PC-9 (cell line): ENCODE measurements at regions not wholly inside any gene's neighbourhood (a gene's known extent, or its start where the extent isn't known, plus 50 kb on each side); places are given as distances from the start of the nearest gene placed in this dataset.

Experiments used
- BruUV-seq: library from RNA; stranded (reverse); fragments of 400-500 nt; replicated peaks from 2 replicates; lab custom pipeline; 2021; lab: Mats Ljungman, UMichigan
- CTCF ChIA-PET: fragments of 300-600 bp; sonication (Branson Sonifier 250); formaldehyde crosslinking; loops from one replicate; lab custom pipeline; 2022; ENCODE audit warnings: antibody characterized with exemption; lab: Charles Lee
- POLR2A ChIA-PET: fragments of 300-600 bp; sonication (Branson Sonifier 250); formaldehyde crosslinking; loops from one replicate; lab custom pipeline; 2022; ENCODE audit warnings: antibody characterized with exemption; ENCODE audit not compliant: unreplicated experiment; lab: Charles Lee
- DNase-seq, 2 experiments: peaks; one replicate each; pipeline versions ENCODE4 v3.0.0 to v3.0.0-alpha.2; 2015 to 2022; ENCODE audit warnings: mixed read lengths in 1 of 2
- H2AFZ ChIP-seq: fragments of 200-600 bp; sonication (generic); 2 replicates; pipeline ENCODE4 v1.8.1; 2017; ENCODE audit warnings: antibody characterized with exemption
- H3F3A ChIP-seq: fragments of 200-600 bp; sonication (generic); 2 replicates; pipeline ENCODE4 v1.8.1; 2017; ENCODE audit warnings: antibody characterized with exemption, mild to moderate bottlenecking, low read depth; ENCODE audit not compliant: insufficient read depth
- H3K27ac ChIP-seq: fragments of 200-600 bp; sonication (generic); 2 replicates; pipeline ENCODE4 v1.6.1; 2016; ENCODE audit warnings: mixed run types
- H3K27me3 ChIP-seq: fragments of 200-600 bp; sonication (generic); 2 replicates; pipeline ENCODE4 v1.6.1; 2016; ENCODE audit warnings: low read depth, mixed run types; ENCODE audit not compliant: insufficient read depth
- H3K36me3 ChIP-seq: fragments of 200-600 bp; sonication (generic); 2 replicates; pipeline ENCODE4 v1.6.1; 2016; ENCODE audit warnings: low read depth, mixed run types
- H3K4me1 ChIP-seq: fragments of 200-600 bp; sonication (generic); replicated peaks from 2 replicates; pipeline ENCODE4 v1.6.1; 2016; ENCODE audit warnings: mixed run types; ENCODE audit not compliant: insufficient read depth
- H3K4me2 ChIP-seq: fragments of 200-600 bp; sonication (generic); 2 replicates; pipeline ENCODE4 v1.6.1; 2017; ENCODE audit warnings: mixed run types
- H3K4me3 ChIP-seq: fragments of 200-600 bp; sonication (generic); 2 replicates; pipeline ENCODE4 v1.6.1; 2016; ENCODE audit warnings: mixed run types
- H3K79me2 ChIP-seq: fragments of 200-600 bp; sonication (generic); 2 replicates; pipeline ENCODE4 v1.6.1; 2017; ENCODE audit warnings: low read depth, mixed run types
- H3K9me2 ChIP-seq: fragments of 200-600 bp; sonication (generic); 2 replicates; pipeline ENCODE4 v1.8.1; 2017; ENCODE audit warnings: mild to moderate bottlenecking; ENCODE audit not compliant: insufficient read depth
- H3K9me3 ChIP-seq: fragments of 200-600 bp; sonication (generic); 2 replicates; pipeline ENCODE4 v1.8.1; 2016; ENCODE audit warnings: low read depth; ENCODE audit not compliant: insufficient read depth
- H4K20me1 ChIP-seq: fragments of 200-600 bp; sonication (generic); 2 replicates; pipeline ENCODE4 v1.8.1; 2017; ENCODE audit not compliant: insufficient read depth
- EZH2 ChIP-seq: fragments of 200-600 bp; sonication (generic); IDR thresholded peaks from 2 replicates; pipeline ENCODE4 v1.8.0; 2017; ENCODE audit warnings: antibody characterized with exemption, low read depth
- intact Hi-C: fragments of 100-400 bp; cut with micrococcal nuclease; formaldehyde crosslinking; loops from one replicate; pipeline ENCODE4 v1.10.0; 2022; ENCODE audit not compliant: unreplicated experiment
- TF ChIP-seq, protein P1 (sequence below): fragments of 200-600 bp; sonication (generic); conservative IDR thresholded peaks from 2 replicates; pipeline ENCODE4 v1.6.1; 2017; ENCODE audit warnings: mixed run types, antibody characterized with exemption, mild to moderate bottlenecking, moderate library complexity

DNA sequence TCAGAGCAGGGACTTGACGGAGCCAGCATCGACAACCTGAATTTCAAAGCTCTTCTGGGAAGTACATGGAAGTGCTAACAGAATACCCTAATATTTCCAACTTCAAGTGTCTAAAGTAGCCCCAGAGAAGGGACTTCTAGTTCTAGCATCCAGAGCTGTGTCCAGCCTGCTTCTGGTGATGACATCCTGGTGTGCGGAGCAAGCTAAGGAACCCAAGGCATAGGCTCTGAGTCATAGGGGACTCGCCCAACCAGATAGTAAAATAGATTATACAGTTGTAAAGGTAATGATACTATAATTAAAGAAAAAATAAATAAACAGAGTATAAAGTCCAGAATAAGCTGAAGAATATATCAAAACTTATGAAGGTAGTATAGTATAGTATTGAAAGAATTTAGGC lies 108.1 kb upstream of the SERPINE2 start:
- Histone ChIP-seq H3K4me3 (no peak overlapping the region), H3K36me3 (no peaks in the 10 kb centered on the region), H3K27me3 (no peaks in the 10 kb centered on the region), H3K9me2 (no peaks in the 10 kb centered on the region), H2AFZ (no peak overlapping the region), H3K4me2 (peak overlapping the region; percentile 23), H3K79me2 (no peaks in the 10 kb centered on the region), H3K4me1 (peaks cover 72% of the 10 kb centered on the region), H3F3A (peaks cover 44% of the 10 kb centered on the region), H3K9me3 (peaks cover 8% of the 10 kb centered on the region; the same call in 1 of the 2 replicates), H3K27ac (no peak overlapping the region), H4K20me1 (no peaks in the 10 kb centered on the region)
- peak; percentile 49 to 73 for DNase-seq
- POLR2A ChIA-PET = interaction anchor here (0.5 to 0.6 kb wide), 2 partner anchors 16 to 35 kb away, joined by 7 to 9 read pairs; no protein-coding TSS in a partner anchor
- CTCF ChIA-PET = interaction anchor here (0.8 kb wide), 1 partner anchor 137 kb away, joined by 3 read pairs; no protein-coding TSS in a partner anchor
- no TSS peak for BruUV-seq
- intact Hi-C loops = no loop called here
- TF ChIP-seq, protein P1, sequence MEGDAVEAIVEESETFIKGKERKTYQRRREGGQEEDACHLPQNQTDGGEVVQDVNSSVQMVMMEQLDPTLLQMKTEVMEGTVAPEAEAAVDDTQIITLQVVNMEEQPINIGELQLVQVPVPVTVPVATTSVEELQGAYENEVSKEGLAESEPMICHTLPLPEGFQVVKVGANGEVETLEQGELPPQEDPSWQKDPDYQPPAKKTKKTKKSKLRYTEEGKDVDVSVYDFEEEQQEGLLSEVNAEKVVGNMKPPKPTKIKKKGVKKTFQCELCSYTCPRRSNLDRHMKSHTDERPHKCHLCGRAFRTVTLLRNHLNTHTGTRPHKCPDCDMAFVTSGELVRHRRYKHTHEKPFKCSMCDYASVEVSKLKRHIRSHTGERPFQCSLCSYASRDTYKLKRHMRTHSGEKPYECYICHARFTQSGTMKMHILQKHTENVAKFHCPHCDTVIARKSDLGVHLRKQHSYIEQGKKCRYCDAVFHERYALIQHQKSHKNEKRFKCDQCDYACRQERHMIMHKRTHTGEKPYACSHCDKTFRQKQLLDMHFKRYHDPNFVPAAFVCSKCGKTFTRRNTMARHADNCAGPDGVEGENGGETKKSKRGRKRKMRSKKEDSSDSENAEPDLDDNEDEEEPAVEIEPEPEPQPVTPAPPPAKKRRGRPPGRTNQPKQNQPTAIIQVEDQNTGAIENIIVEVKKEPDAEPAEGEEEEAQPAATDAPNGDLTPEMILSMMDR = no peak
- no peak for TF ChIP-seq EZH2

DNA sequence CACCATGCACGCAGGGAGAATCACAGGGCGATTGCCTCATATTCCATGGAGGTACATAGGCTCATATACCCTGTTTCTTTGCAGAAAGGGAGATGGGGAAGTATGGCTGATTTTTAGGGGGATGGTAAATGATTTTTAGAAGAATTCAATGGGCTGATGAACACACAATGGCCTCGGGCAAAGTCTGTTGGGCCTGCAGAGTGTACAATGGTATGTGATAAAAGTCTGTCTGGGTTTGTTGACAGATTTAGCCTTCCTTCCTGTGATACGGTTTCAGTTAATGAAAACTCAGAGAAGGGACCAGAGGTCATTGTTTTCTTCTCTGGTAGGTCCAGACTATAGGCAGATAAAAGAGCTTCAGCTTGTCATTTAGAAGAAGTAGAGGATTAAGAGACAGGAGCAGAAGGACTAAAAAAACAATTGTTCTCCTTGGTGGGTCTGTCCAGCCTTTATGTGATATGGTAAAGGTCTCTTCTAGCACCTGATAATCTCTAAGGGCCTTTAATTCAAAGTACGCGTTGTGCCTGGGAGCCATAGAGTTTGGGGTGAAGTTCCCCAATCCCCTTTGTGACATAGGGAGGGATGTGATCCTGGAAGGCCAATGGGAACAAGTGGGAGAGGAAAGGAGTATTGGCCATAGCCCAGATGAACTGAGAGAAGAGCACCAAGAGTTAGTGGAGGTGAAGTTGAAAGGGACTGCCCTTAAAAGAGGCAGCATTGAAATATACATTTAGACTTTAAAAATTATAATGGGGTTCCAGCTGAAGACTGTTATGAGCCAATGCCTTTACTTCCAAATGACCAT lies 107.5 kb upstream of the SERPINE2 start:
- intact Hi-C loops = loop anchor here (1.0 kb wide), 1 partner anchor 138 kb away; no protein-coding TSS in a partner anchor
- TF ChIP-seq EZH2 = no peak
- TF ChIP-seq, protein P1 = no peak
- Histone ChIP-seq H3F3A (peaks cover 44% of the 10 kb centered on the region), H3K27ac (0 out of 2 replicates have a peak overlapping the region, but pooled peaks have one; percentile 5), H3K4me3 (no peak overlapping the region), H4K20me1 (no peaks in the 10 kb centered on the region), H3K27me3 (no peaks in the 10 kb centered on the region), H3K79me2 (no peaks in the 10 kb centered on the region), H3K36me3 (no peaks in the 10 kb centered on the region), H2AFZ (no peak overlapping the region), H3K9me3 (peaks cover 8% of the 10 kb centered on the region; the same call in 1 of the 2 replicates), H3K4me2 (peak overlapping the region; percentile 23), H3K4me1 (peaks cover 72% of the 10 kb centered on the region), H3K9me2 (no peaks in the 10 kb centered on the region)
- POLR2A ChIA-PET = interaction anchor here (0.5 to 0.6 kb wide), 2 partner anchors 17 to 36 kb away, joined by 7 to 9 read pairs; no protein-coding TSS in a partner anchor
- DNase-seq = no peak
- CTCF ChIA-PET = interaction anchor here (0.6 to 0.8 kb wide), 2 partner anchors 49 to 138 kb away, joined by 3 to 8 read pairs; no protein-coding TSS in a partner anchor
- TSS peak; percentile 47 for BruUV-seq

DNA sequence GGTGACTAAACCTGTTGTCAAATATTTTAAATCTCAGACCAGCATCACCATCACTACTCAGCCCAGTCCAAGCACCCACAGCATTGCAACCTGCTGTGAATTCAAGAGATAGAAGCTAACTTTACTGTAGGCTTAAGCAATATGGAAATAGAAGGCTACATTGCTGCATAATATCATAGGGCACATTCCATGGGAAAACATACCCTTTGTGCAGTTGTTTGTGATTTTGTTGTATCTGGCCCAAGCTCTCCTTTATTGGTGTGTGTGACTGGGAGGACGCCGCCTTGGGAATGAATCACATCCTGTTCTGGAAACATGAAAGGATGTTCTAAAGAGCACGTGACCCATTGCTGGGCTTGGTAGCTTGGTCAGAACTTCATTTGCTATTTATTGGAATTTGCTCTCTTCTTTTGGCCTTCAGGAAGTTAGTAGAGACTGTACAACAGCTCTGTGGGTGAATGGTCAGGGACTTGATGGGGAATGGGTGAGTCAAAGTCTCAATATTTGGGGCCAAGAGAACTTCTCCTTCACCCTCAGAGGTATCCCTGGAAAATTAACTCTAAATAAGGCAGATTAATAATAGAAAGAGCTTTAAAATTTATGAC lies 106.8 kb upstream of the SERPINE2 start:
- Histone ChIP-seq H3K79me2 (no peaks in the 10 kb centered on the region), H2AFZ (no peak overlapping the region), H3K4me1 (peaks cover 72% of the 10 kb centered on the region), H3K4me2 (peak overlapping the region; percentile 7; the same call in 1 of the 2 replicates), H3K27ac (0 out of 2 replicates have a peak overlapping the region, but pooled peaks have one; percentile 5), H3K4me3 (no peak overlapping the region), H3K9me3 (peaks cover 8% of the 10 kb centered on the region; the same call in 1 of the 2 replicates), H3K36me3 (no peaks in the 10 kb centered on the region), H3K27me3 (no peaks in the 10 kb centered on the region), H3F3A (peaks cover 43% of the 10 kb centered on the region), H3K9me2 (no peaks in the 10 kb centered on the region), H4K20me1 (no peaks in the 10 kb centered on the region)
- POLR2A ChIA-PET = no interaction called here
- CTCF ChIA-PET = interaction anchor here (0.6 kb wide), 1 partner anchor 50 kb away, joined by 8 read pairs; no protein-coding TSS in a partner anchor
- intact Hi-C loops = loop anchor here (1.0 kb wide), 1 partner anchor 138 kb away; no protein-coding TSS in a partner anchor
- no TSS peak for BruUV-seq
- DNase-seq = peak; percentile 36 to 51
- TF ChIP-seq, protein P1 = no peak
- no peak for TF ChIP-seq EZH2
